Activated T-cell treated with anti-CD3 and anti-CD28 coated beads for 24 hours (primary cell): ENCODE measurements at regions not wholly inside any gene's neighbourhood (a gene's known extent, or its start where the extent isn't known, plus 50 kb on each side); places are given as distances from the start of the nearest gene placed in this dataset.
"Not testable (repeated sequence)": the region's sequence is repeated elsewhere in the genome, so short reads cannot be mapped to it uniquely, and the experiment has no call there.

Source experiments
- DNase-seq: peaks from one replicate; pipeline ENCODE4 v3.0.0-alpha.2; 2020; ENCODE audit warnings: low read depth

GRCh38 chr18:59057969-59058368, 81.7 kb upstream of the SEC11C start:
- DNase-seq = no peak

GRCh38 chr18:59059140-59059539, 80.5 kb upstream of the SEC11C start:
- no peak for DNase-seq

- no peak for DNase-seq
These were observed 79.1 kb upstream of the SEC11C start for GRCh38 chr18:59060551-59060950.

GRCh38 chr18:59061914-59062642, 77.6 kb upstream of the SEC11C start:
- no peak for DNase-seq

- no peak for DNase-seq
These were observed 77.1 kb upstream of the SEC11C start for GRCh38 chr18:59062643-59063006.

- no peak for DNase-seq
These were observed 76.3 kb upstream of the SEC11C start for GRCh38 chr18:59063300-59063906.

- no peak for DNase-seq
These were observed 75.8 kb upstream of the SEC11C start for GRCh38 chr18:59063912-59064311.

GRCh38 chr18:59065684-59066083, 74.0 kb upstream of the SEC11C start:
- no peak for DNase-seq

GRCh38 chr18:59067873-59068272, 71.8 kb upstream of the SEC11C start:
- no peak for DNase-seq

GRCh38 chr18:59068276-59069071, 71.2 kb upstream of the SEC11C start:
- DNase-seq = no peak

GRCh38 chr18:59070181-59070912, 69.3 kb upstream of the SEC11C start:
- peak; percentile 74 for DNase-seq

GRCh38 chr18:59072727-59073421, 66.8 kb upstream of the SEC11C start:
- no peak for DNase-seq

GRCh38 chr18:59075923-59076322, 63.8 kb upstream of the SEC11C start:
- no peak for DNase-seq

- no peak for DNase-seq
These were observed 60.4 kb upstream of the SEC11C start for GRCh38 chr18:59079264-59079663.

GRCh38 chr18:59079687-59080501, 59.8 kb upstream of the SEC11C start:
- DNase-seq = not testable (repeated sequence)

GRCh38 chr18:59083136-59083818, 56.4 kb upstream of the SEC11C start:
- no peak for DNase-seq

GRCh38 chr18:59085126-59085794, 54.4 kb upstream of the SEC11C start:
- DNase-seq = no peak

- DNase-seq = no peak
These were observed 53.9 kb upstream of the SEC11C start for GRCh38 chr18:59085797-59086196.

GRCh38 chr18:59086522-59086921, 53.2 kb upstream of the SEC11C start:
- no peak for DNase-seq

- DNase-seq = no peak
These were observed 52.3 kb upstream of the SEC11C start for GRCh38 chr18:59087391-59087790.
